Erythroblast (primary cell): ENCODE measurements at regions not wholly inside any gene's neighbourhood (a gene's known extent, or its start where the extent isn't known, plus 50 kb on each side); places are given as distances from the start of the nearest gene placed in this dataset.

Experiments used
- GATA1 ChIP-seq: IDR thresholded peaks from 2 replicates; pipeline ENCODE4 v1.6.1; 2011; ENCODE audit warnings: low read depth, mild to moderate bottlenecking, control low read depth, low read length, moderate library complexity
- POLR2A ChIP-seq: IDR thresholded peaks from 2 replicates; pipeline ENCODE4 v1.6.1; 2011; ENCODE audit warnings: mild to moderate bottlenecking, low read length

GRCh38 chr11:33564856-33565453, 135.7 kb downstream of the C11orf91 start:
- TF ChIP-seq POLR2A (no peak), GATA1 (no peak)
